CD14-positive monocyte (primary cell): ENCODE measurements at regions not wholly inside any gene's neighbourhood (a gene's known extent, or its start where the extent isn't known, plus 50 kb on each side); places are given as distances from the start of the nearest gene placed in this dataset.
A peak's percentile ranks its signal among the peaks of the same experiment; 100 is the strongest.

Experiments
- DNase-seq, 3 donors: peaks; one replicate each; pipeline ENCODE4 v3.0.0-alpha.2; 2011 to 2022
- H2AFZ ChIP-seq: 2 replicates; pipeline ENCODE4 v1.6.0; 2012; ENCODE audit warnings: mild to moderate bottlenecking, low read depth, low read length, inconsistent platforms; ENCODE audit not compliant: insufficient read depth, poor library complexity, severe bottlenecking
- H3K27ac ChIP-seq, 2 donors: 1 replicate in 1 of 2; 2 replicates in 1 of 2; pipeline ENCODE4 v1.5.1; 2012 to 2013; ENCODE audit warnings: low read length in 2 of 2, control low read depth in 1 of 2, inconsistent platforms in 1 of 2, low read depth in 1 of 2, mild to moderate bottlenecking in 1 of 2
- H3K27me3 ChIP-seq, 2 donors: one replicate each; pipeline versions ENCODE4 v1.6.0 to v1.6.1; 2011 to 2013; ENCODE audit warnings: low read length in 2 of 2; ENCODE audit not compliant: control insufficient read depth in 2 of 2, insufficient read depth in 2 of 2
- H3K36me3 ChIP-seq, 2 donors: replicated peaks in 1 of 2; 1 replicate in 1 of 2; 2 replicates in 1 of 2; pipeline versions ENCODE4 v1.5.1 to v1.6.1; 2012 to 2013; ENCODE audit warnings: low read length in 2 of 2, control low read depth in 1 of 2, inconsistent platforms in 1 of 2, mild to moderate bottlenecking in 1 of 2; ENCODE audit not compliant: insufficient read depth in 2 of 2, control insufficient read depth in 1 of 2
- H3K4me1 ChIP-seq, 2 donors: 1 replicate in 1 of 2; 2 replicates in 1 of 2; pipeline versions ENCODE4 v1.5.1 to v1.6.1; 2012 to 2013; ENCODE audit warnings: low read length in 2 of 2, control low read depth in 1 of 2, inconsistent platforms in 1 of 2, mild to moderate bottlenecking in 1 of 2, moderate library complexity in 1 of 2; ENCODE audit not compliant: insufficient read depth in 2 of 2, control insufficient read depth in 1 of 2
- H3K4me2 ChIP-seq: replicated peaks from 2 replicates; pipeline ENCODE3; 2012; ENCODE audit warnings: low read length, moderate library complexity, mild to moderate bottlenecking; ENCODE audit not compliant: poor library complexity, severe bottlenecking; ENCODE audit errors: extremely low read depth
- H3K4me3 ChIP-seq, 3 experiments: fragments of 200-600 bp in 1 of 3; sonication (generic) in 1 of 3; replicated peaks in 1 of 3; 1 replicate in 2 of 3; 2 replicates in 1 of 3; pipeline ENCODE4 v1.5.1; 2011 to 2013; ENCODE audit warnings: low read length in 3 of 3, mild to moderate bottlenecking in 3 of 3, control low read depth in 2 of 3, low read depth in 2 of 3, inconsistent platforms in 1 of 3, moderate library complexity in 1 of 3
- H3K79me2 ChIP-seq: 2 replicates; pipeline ENCODE4 v1.6.0; 2012; ENCODE audit warnings: mild to moderate bottlenecking, control low read depth, inconsistent platforms, low read length, moderate library complexity; ENCODE audit not compliant: insufficient read depth
- H3K9ac ChIP-seq: 2 replicates; pipeline ENCODE4 v1.6.0; 2017; ENCODE audit warnings: low read length, mild to moderate bottlenecking; ENCODE audit not compliant: insufficient read depth, poor library complexity, severe bottlenecking
- H3K9me3 ChIP-seq, 2 donors: replicated peaks in 1 of 2; 1 replicate in 1 of 2; 2 replicates in 1 of 2; pipeline versions ENCODE4 v1.5.1 to v1.6.1; 2012 to 2013; ENCODE audit warnings: low read length in 2 of 2, control low read depth in 1 of 2; ENCODE audit not compliant: control insufficient read depth in 1 of 2, insufficient read depth in 1 of 2
- H4K20me1 ChIP-seq: 2 replicates; pipeline ENCODE4 v1.6.0; 2012; ENCODE audit warnings: mild to moderate bottlenecking, low read length, control low read depth, moderate library complexity; ENCODE audit not compliant: insufficient read depth
- H3K27ac Mint-ChIP-seq, 7 donors: one replicate each; pipeline ENCODE4 v1.8.0; 2020; ENCODE audit warnings: mild to moderate bottlenecking in 7 of 7, mixed read lengths in 7 of 7, moderate library complexity in 6 of 7, inconsistent platforms in 2 of 7
- H3K27me3 Mint-ChIP-seq, 3 donors: one replicate each; pipeline ENCODE4 v1.8.0; 2021 to 2022; ENCODE audit warnings: low read depth in 3 of 3, mild to moderate bottlenecking in 3 of 3, mixed read lengths in 3 of 3, moderate library complexity in 3 of 3, inconsistent platforms in 1 of 3
- H3K36me3 Mint-ChIP-seq, 2 donors: one replicate each; pipeline ENCODE4 v1.8.0; 2020; ENCODE audit warnings: mixed read lengths in 2 of 2, inconsistent platforms in 1 of 2, mild to moderate bottlenecking in 1 of 2
- H3K4me1 Mint-ChIP-seq: one replicate; pipeline ENCODE4 v1.8.0; 2020; ENCODE audit warnings: mild to moderate bottlenecking, mixed read lengths
- H3K4me3 Mint-ChIP-seq, 2 donors: one replicate each; pipeline ENCODE4 v1.8.0; 2020; ENCODE audit warnings: mild to moderate bottlenecking in 2 of 2, mixed read lengths in 2 of 2, moderate library complexity in 1 of 2
- H3K9me3 Mint-ChIP-seq, 7 donors: one replicate each; pipeline ENCODE4 v1.8.0; 2020 to 2022; ENCODE audit warnings: mixed read lengths in 7 of 7, mild to moderate bottlenecking in 6 of 7, moderate library complexity in 6 of 7, inconsistent platforms in 2 of 7
- CTCF ChIP-seq: fragments of 200-600 bp; IDR thresholded peaks from one replicate; pipeline ENCODE4 v1.8.0; 2022; ENCODE audit warnings: antibody characterized with exemption, mild to moderate bottlenecking
- WGBS: methylation state at CpG from one replicate; pipeline ENCODE4 v1.1.5; 2013; ENCODE audit warnings: missing lambda C conversion rate; ENCODE audit not compliant: insufficient coverage; 5-methylcytosine and 5-hydroxymethylcytosine counted together
- intact Hi-C, 2 donors: fragments of 100-400 bp; cut with micrococcal nuclease; formaldehyde crosslinking; loops; one replicate each; pipeline versions ENCODE4 v1.15.0 to v1.15.1; 2023

GRCh38 chr1:29643281-29643680 lies 407.0 kb downstream of the PTPRU start:
- no peak overlapping the region for H3K4me2 ChIP-seq
- WGBS, result 84% methylated on average over 3 of the region's 4 CpGs
- no peak for DNase-seq
- no peaks in the 10 kb centered on the region for H3K36me3 ChIP-seq
- intact Hi-C loops, result no loop called here
- no peak overlapping the region for H3K27ac ChIP-seq
- Mint-ChIP-seq H3K27ac (no peak overlapping the region), H3K27me3 (peaks cover 2 to 12% (median 4%) of the 10 kb centered on the region in 3 donors), H3K4me1 (no peaks in the 10 kb centered on the region), H3K4me3 (peak overlapping the region in 1 of 2 donors; percentile 24), H3K36me3 (no peaks in the 10 kb centered on the region), H3K9me3 (peaks cover 0 to 4% (median 0%) of the 10 kb centered on the region in 7 donors)
- TF ChIP-seq CTCF, result no peak
- H3K79me2 ChIP-seq, result no peaks in the 10 kb centered on the region
- H3K9me3 ChIP-seq, result no peaks in the 10 kb centered on the region
- no peak overlapping the region for H3K4me3 ChIP-seq
- H2AFZ ChIP-seq, result no peak overlapping the region
- no peaks in the 10 kb centered on the region for H4K20me1 ChIP-seq
- no peaks in the 10 kb centered on the region for H3K4me1 ChIP-seq
- H3K9ac ChIP-seq, result no peak overlapping the region
- H3K27me3 ChIP-seq, result no peaks in the 10 kb centered on the region

- Mint-ChIP-seq H3K9me3 (peaks cover 0 to 4% (median 0%) of the 10 kb centered on the region in 7 donors), H3K27me3 (peaks cover 2 to 12% (median 4%) of the 10 kb centered on the region in 3 donors), H3K4me1 (no peaks in the 10 kb centered on the region), H3K36me3 (no peaks in the 10 kb centered on the region), H3K27ac (no peak overlapping the region), H3K4me3 (no peak overlapping the region)
- no peak overlapping the region for H3K4me3 ChIP-seq
- H2AFZ ChIP-seq, result no peak overlapping the region
- no peaks in the 10 kb centered on the region for H3K36me3 ChIP-seq
- H3K27ac ChIP-seq, result no peak overlapping the region
- no peaks in the 10 kb centered on the region for H3K27me3 ChIP-seq
- no peaks in the 10 kb centered on the region for H4K20me1 ChIP-seq
- H3K9ac ChIP-seq, result no peak overlapping the region
- TF ChIP-seq CTCF, result no peak
- H3K79me2 ChIP-seq, result no peaks in the 10 kb centered on the region
- intact Hi-C loops, result no loop called here
- WGBS, result 93% methylated on average over 3 of the region's 6 CpGs
- no peak overlapping the region for H3K4me2 ChIP-seq
- H3K4me1 ChIP-seq, result no peaks in the 10 kb centered on the region
- no peak for DNase-seq
- no peaks in the 10 kb centered on the region for H3K9me3 ChIP-seq
Observed at GRCh38 chr1:29642519-29642918, 406.2 kb downstream of the PTPRU start.
